ENCODE measurements at regions not wholly inside any gene's neighbourhood (a gene's known extent, or its start where the extent isn't known, plus 50 kb on each side); places are given as distances from the start of the nearest gene placed in this dataset.
"Not testable (repeated sequence)": the region's sequence is repeated elsewhere in the genome, so short reads cannot be mapped to it uniquely, and the experiment has no call there.

DNA sequence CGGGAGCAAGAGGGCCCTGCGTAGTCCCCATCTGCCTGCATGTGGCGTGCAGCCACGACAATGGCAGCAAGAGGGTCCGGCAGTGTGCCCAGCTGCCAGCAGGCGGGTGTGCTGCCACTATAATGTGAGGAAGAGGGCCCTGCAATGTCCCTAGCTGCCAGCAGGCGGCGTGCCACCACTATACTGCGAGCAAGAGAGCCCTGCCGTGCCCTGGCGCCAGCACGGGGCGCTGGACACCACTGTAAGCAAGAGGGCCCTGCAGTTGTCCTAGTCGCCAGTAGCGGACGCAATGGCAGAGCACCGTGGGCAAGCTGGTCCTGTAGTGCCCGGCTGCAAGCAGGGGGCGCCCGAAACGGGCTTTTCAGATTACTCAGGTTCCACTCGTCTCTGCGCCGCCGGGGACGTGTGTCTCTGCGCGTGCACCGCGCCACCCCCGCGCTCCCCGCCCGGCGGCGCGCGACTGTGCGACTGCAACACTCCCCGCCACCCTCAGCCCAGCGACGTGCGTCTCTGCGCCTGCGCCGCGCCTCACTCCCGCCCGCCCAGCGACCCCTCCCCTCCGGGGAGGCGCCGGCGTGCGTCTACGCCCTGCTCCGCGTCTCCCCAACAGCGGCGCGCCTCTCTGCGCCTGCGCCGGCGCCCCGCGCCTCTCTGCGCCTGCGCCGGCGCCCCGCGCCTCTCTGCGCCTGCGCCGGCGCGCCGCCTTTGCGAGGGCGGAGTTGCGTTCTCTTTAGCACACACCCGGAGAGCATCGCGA is 159.4 kb upstream of the FRG2B start:
- 71 to 82% (median 72%) methylated on average over 20 to 71 of the region's 85 CpGs; no CpG with 5 or more reads in 1 of the 4 donors for WGBS, 4 donors
- H3K4me3 ChIP-seq; DNase-seq; intact Hi-C loops (cut with DNase I); H3K4me1 ChIP-seq; H3K9me3 ChIP-seq; H3K27me3 ChIP-seq; ATAC-seq; H3K27ac ChIP-seq; H3K36me3 ChIP-seq: not testable (repeated sequence)

- H3K27ac ChIP-seq; H3K4me1 ChIP-seq; H3K36me3 ChIP-seq; intact Hi-C loops (cut with DNase I); DNase-seq; ATAC-seq; H3K27me3 ChIP-seq; H3K9me3 ChIP-seq; H3K4me3 ChIP-seq: not testable (repeated sequence)
- 61 to 83% (median 66%) methylated on average over 3 of the region's 5 CpGs for WGBS, 4 donors
These were observed 158.6 kb upstream of the FRG2B start for GRCh38 chr10:133785178-133785577.

DNA sequence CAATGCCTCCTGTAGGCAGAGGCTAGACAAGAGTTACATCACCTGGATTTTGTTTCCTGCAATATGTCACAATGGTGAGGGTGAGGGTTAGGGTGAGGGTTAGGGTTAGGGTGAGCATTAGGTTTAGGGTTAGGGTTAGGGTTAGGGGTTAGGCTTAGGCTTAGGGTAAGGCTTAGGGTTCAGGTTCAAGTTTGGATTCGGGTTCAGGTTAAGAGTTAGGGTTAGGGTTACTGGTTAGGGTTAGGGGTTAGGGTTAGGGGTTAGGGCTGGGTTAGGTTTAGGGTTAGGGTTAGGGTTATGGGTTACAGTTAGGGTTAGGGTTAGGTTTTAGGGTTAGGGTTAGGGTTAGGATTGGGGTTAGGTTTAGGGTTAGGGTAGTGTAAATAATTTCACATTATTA is 138.7 kb upstream of the FRG2B start:
- ATAC-seq; DNase-seq; H3K27ac ChIP-seq; H3K27me3 ChIP-seq; H3K4me1 ChIP-seq; H3K9me3 ChIP-seq; H3K4me3 ChIP-seq; intact Hi-C loops (cut with DNase I); H3K36me3 ChIP-seq: not testable (repeated sequence)
- 50 to 88% (median 65%) methylated on average over 1 of the region's 1 CpG for WGBS, 4 donors

DNA sequence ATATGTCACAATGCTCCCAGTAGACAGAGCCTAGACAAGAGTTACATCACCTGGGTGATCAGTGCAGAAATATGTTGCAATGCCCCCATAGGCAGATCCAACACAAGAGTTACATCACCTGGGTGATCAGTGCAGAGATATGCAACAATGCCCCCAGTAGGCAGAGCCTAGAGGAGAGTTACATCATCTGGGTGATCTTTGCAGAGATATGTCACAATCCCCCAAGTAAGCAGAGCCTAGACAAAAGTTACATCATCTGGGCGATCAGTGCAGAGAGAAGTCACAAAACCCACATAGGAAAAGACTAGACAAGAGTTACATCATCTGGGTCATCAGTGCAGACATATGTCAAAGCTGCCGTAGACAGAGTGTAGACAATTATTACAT is 138.2 kb upstream of the FRG2B start:
- H3K4me1 ChIP-seq; intact Hi-C loops (cut with DNase I); H3K36me3 ChIP-seq; DNase-seq; H3K9me3 ChIP-seq; H3K27ac ChIP-seq; H3K27me3 ChIP-seq; H3K4me3 ChIP-seq; ATAC-seq: not testable (repeated sequence)
- WGBS, 4 donors = no CpG with 5 or more reads among the region's 2 CpGs

DNA sequence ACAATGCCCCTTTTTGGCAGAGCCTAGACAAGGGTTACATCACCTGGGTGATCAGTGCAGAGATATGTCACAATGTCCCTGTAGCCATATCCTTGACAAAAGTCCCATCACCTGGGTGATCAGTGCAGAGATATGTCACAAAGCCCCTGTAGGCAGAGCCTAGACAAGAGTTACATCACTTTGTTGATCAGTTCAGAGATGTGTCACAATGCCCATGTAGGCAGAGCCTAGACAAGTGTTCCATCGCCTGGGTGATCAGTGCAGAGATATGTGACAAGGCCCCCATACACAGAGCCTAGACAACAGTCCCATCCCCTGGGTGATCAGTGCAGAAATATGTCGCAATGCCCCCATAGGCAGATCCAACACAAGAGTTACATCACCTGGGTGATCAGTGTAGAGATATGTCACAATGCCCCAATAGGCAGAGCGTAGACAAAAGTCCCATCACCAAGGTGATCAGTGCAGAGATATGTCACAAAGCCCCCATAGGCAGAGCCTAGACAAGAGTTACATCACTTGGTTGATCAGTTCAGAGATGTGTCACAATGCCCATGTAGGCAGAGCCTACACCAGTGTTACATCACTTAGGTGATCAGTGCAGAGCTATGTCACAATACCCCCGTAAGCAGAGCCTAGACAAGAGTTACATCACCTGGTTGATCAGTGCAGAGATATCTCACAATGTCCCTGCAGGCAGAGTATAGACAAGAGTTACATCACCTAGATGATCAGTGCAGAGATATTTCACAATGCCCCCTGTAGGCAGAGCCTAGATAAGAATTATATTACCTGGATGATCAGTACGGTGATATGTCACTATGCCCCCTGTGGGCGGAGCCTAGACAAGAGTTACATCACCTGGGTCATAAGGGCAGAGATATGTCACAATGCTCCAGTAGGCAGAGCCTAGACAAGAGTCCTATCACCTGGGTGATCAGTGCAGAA is 137.6 kb upstream of the FRG2B start:
- H3K36me3 ChIP-seq; intact Hi-C loops (cut with DNase I); H3K9me3 ChIP-seq; H3K27ac ChIP-seq; H3K4me3 ChIP-seq; ATAC-seq; H3K4me1 ChIP-seq; DNase-seq; H3K27me3 ChIP-seq: not testable (repeated sequence)
- 80 to 89% (median 82%) methylated on average over 4 to 6 of the region's 6 CpGs for WGBS, 4 donors

DNA sequence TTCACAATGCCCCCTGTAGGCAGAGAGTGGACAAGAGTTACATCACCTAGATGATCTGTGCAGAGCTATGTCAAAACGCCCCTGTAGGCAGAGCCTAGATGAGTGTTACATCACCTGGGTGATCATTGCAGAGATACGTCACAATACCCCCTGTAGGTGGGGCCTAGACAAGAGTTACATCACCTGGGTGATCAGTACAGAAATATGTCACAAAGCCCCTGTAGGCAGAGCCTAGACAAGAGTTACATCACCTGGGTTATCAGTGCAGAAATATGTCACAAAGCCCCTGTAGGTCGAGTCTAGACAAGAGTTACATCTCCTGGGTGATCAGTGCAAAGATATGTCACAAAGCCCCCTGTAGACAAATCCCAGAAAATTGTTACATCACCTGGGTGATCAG is 136.6 kb upstream of the FRG2B start:
- ATAC-seq = peak; percentile 47 to 85 (median 52)
- H3K9me3 ChIP-seq; H3K36me3 ChIP-seq; H3K4me3 ChIP-seq; H3K27me3 ChIP-seq; H3K27ac ChIP-seq; intact Hi-C loops (cut with DNase I); DNase-seq; H3K4me1 ChIP-seq: not testable (repeated sequence)
- no CpG with 5 or more reads among the region's 3 CpGs for WGBS, 4 donors

GRCh38 chr10:133753545-133753944 is 127.0 kb upstream of the FRG2B start:
- H3K4me3 ChIP-seq; DNase-seq; H3K27me3 ChIP-seq; intact Hi-C loops (cut with DNase I); H3K9me3 ChIP-seq; H3K4me1 ChIP-seq; H3K36me3 ChIP-seq; H3K27ac ChIP-seq: not testable (repeated sequence)
- no CpG with 5 or more reads among the region's 39 CpGs for WGBS, 4 donors
- ATAC-seq = peak in 2 of 4 donors; percentile 42 to 83

All from heart left ventricle (tissue), 16 donors.